Breast epithelium (tissue), 3 donors: ENCODE measurements at regions not wholly inside any gene's neighbourhood (a gene's known extent, or its start where the extent isn't known, plus 50 kb on each side); places are given as distances from the start of the nearest gene placed in this dataset.

ENCODE experiments used
- CTCF ChIP-seq, 3 donors: fragments of 450-650 bp; IDR thresholded peaks; one replicate each; pipeline ENCODE4 v1.5.1; 2016 to 2017; ENCODE audit warnings: antibody characterized with exemption in 3 of 3, mild to moderate bottlenecking in 3 of 3, moderate library complexity in 3 of 3
- POLR2A ChIP-seq: fragments of 450-650 bp; IDR thresholded peaks from one replicate; pipeline ENCODE4 v1.6.1; 2016; ENCODE audit warnings: antibody characterized with exemption, mild to moderate bottlenecking, moderate library complexity
- POLR2AphosphoS5 ChIP-seq, 3 donors: sonication (generic); formaldehyde crosslinking; IDR thresholded peaks; one replicate each; pipeline ENCODE4 v1.6.1; 2017; ENCODE audit warnings: antibody characterized with exemption in 3 of 3

GRCh38 chr14:28323366-28323765 is 443.2 kb upstream of the FOXG1 start:
- TF ChIP-seq CTCF (IDR thresholded peaks at IDR 0.05) (no peak), POLR2A (no peak), POLR2AphosphoS5 (IDR thresholded peaks at IDR 0.05) (no peak)
